HuH-7 (cell line): ENCODE measurements at regions not wholly inside any gene's neighbourhood (a gene's known extent, or its start where the extent isn't known, plus 50 kb on each side); places are given as distances from the start of the nearest gene placed in this dataset.

Experiments
- DNase-seq: peaks from one replicate; pipeline ENCODE4 v3.0.0; 2011; ENCODE audit warnings: low spot score

DNA sequence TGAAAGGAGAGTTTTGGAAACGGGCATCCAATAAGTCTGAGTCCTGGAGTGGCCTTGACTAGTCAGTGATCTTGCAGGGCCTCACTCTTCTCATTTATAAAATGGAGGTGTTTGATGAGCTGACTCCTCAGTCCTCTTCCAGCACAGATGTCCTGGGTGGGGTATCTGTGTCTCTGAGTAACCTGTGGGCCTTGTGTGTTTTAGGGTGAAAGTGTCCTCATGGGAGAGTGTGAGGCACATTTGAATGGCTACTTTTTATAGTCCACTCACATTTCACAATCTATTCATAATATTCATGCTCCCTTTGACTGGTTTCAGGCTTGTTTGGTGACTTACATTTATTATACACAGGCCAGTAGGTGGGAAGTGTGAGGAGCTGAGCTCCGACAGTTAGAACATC, 106.4 kb upstream of the CELF4 start:
- no peak for DNase-seq

DNA sequence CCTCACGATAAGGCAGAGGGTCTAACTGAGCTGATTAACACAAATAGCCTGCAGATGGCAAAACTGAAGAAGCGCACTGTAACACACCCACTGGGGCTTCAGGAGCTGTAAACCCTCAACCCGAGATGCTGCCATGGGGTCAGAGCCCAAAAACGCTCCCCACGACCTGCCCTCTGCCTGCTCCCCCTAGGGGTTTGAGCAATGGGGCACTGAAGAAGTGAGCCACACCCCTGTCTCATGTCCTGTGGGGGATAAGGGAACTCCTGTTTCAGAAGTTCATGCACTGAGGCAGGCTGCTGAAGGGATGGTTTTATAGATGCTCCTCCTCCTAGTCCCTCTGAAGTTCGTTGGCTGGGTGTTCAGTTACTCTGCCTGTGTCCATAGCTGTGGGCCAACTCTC, 105.9 kb upstream of the CELF4 start:
- no peak for DNase-seq

DNA sequence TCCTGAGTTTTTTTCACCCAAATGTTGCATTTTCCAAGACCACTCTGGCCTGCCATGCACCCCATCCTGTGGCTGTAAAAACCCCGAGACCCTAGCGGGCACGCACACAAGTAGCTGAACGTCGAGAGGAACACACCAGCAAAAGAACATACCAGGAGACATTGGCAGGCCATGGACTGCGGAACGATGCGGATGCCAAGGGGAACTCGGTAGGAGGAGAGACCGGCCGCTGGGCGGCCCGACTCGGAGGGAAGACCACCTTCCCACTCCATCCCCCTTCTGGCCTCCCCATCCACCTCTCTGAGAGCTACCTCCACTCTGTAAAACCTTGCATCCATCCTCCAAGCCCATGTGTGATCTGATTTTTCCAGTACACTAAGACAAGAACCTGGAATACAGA, 105.5 kb upstream of the CELF4 start:
- DNase-seq, result no peak

DNA sequence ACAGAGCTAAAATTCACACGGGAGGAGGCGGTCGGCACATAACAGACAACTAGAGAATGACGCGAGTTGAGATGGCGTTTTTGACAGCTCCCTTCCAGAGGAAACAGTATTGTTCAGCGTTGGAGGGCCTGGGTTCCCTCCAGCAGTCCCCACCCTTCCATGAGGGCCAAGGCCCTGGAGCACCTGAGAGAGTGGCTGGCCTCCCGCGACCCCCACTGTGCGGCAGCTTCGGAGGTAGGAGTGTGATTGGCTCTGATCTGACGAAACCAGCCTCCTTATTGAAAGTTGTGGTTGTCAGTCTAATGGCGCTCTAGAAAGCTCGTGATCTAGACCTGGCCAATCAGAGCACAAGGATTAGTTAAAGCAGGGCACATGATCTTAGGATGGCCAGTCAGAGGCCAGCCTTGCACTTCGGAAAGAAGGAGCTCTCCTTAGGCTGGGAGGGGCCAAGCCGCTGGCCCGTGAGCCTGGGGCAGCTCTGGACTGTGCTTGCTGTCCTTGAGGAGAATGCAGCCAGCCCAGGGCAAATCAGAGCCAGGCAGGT, 104.5 kb upstream of the CELF4 start:
- DNase-seq, result no peak

DNA sequence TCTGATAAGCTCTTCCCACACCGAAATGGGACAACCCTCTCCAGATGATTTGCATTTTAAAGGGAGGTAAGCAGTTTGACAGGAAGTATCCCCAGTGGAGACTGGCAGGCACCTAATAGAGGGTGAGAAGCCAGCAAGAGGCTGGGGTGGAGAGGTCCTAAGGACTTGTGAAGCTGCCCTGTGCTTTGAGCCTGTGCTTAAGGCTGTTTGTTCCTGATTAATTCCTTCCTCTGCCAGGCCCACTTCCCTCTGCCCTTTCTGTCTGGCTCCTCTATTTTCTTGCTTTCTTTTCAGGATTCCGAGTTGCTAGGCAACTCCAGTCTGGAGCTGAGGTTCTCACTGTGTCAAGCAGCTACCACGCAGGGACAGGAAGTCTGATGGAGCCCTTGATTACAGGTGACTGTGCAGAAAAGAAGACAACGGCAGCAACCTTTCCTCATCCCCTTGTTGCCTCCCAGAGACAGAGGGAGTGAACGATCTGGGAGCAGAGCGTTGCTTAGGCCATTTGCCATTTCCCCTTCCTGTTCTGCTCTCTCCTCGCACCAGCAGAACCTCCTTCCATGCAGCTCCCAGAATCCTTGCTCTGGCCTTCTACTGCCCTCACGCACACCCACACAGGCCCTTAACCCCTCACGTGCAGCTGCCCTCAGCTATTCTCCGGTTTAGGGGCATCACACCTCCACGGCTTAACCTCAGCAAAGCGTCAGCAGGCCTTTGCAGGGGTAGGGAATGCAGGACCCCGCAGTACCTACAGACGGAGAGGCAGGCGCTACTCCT, 103.6 kb upstream of the CELF4 start:
- no peak for DNase-seq

DNA sequence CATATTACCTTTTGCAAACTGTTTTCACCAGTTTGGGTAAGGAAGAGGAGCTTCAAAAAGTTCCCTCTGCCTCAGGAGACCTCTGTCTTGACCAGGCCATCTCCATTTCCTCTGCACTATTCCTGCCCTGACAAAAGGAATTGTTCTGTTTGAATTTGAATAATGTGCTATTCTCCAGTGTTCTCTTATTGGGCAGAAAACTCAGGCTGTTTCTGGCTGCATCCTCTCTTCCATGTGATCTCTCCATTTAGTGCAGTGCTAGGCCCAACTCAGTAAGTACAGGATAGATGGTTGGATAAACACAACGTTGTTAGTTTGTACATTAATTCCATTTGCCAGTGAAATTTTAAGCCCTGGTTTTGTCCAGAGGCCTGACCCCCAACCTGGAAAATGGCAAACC, 102.2 kb upstream of the CELF4 start:
- DNase-seq, result no peak

DNA sequence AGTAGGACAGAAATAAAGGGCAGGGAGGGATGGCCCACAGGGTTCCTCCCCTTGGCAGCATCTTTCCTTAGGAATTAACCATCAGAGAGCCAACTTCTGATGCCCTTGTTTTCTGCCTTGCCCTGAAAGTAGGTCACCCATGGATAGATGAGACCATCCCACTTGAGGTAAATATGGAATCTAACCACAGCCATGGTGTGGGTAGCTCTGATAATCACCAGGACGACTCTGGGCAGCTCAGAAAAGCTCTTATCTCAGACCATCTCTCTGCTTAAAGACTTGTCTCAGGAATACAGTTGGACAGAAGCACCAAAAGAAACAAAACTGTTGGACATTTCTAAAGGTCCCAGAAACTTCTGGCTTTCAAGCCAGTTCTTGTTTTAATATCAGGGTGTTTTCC, 101.4 kb upstream of the CELF4 start:
- DNase-seq, result no peak

DNA sequence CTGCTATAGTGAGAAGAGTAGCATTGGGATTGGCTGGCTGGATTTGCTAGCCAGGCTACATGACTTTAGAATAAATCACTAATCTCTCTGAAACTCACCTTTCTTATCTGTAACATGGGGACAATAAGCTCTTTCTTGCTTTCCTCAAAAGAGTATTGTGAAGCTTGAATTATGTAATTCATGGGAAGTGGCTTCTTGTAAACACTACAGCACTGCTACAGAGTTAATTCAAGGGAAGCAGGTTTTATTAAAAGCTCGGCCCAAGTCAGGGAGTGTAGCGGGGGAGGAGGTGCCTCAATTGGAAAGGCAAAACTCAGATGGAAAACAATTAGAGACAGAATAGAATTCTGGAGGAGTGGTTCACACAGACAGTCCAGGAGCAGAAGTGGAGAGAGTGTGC, 100.9 kb upstream of the CELF4 start:
- no peak for DNase-seq

DNA sequence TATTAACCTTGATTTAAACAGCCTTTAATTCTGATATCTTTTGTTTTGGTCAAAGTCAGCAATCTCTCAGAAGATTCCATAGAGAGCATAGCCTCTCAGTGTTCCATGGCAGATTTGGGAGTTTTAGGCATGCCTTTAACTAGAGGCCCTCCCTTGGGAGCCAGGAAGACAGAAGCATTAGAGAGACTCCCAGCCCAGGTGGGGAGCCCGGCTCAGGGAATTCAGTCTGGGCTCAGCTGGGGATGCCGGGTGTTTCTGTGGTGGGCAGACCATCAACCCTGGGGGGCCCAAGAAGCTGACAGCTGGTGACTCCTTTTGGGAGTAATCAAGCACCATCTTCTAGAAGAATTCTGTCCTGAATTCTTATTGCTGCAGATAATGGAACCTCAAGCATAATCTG, 99.7 kb upstream of the CELF4 start:
- no peak for DNase-seq

DNA sequence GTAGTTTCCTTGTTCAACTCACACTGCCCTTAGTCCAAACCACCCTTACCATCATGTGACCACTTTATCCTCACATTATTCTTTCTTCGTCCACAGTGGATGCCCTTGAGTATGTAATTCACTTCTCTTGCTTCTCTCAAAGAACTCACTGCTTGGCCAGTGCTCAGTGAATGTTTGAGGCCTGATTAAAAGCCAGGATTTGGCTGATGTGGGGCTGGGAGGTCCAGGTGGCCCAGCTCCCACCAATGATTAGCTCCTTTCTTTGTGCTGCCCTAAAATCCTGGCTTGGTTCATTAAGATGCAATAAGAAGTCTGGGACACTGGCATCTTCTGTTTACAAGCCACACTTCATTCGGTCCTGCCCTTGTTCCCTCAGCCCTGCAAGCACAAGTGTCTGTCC, 97.8 kb upstream of the CELF4 start:
- DNase-seq, result no peak

DNA sequence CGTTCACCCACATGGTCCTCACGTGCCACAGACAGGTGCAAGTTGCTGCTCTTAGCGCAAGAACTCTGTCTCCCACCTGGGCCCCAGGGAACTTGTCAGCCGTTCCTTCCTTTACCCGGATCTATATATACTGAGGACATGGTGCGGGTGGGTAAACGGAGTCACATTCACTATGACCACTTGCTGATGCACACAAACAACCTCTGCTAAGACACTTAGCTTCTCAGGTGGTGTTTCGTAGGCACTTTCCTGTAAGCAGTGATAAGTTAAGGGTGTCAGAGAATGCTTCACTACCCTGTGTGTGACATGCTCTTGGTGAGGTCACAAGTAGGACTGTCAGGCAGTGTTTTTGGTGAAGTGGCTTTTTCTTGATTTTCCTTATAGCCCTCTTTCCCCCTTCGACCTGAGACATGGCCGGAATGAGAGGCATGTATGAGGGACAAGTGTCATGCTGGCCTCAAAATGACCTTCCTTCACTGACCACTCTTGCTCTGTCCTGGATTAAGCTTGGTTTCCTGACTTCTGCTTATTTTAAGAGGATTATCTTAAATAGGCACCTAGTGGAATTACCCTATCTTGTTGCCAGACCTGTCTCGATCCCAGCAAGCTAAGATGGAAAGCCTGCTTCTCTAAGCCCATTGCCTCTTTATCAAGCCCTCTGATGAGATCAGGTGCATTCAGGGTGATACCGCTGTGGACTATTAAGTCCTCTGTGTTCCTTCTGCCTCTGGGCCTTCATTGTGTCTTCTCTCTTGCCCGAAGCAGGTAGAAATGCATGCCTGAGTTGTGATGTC, 97.1 kb upstream of the CELF4 start:
- no peak for DNase-seq

DNA sequence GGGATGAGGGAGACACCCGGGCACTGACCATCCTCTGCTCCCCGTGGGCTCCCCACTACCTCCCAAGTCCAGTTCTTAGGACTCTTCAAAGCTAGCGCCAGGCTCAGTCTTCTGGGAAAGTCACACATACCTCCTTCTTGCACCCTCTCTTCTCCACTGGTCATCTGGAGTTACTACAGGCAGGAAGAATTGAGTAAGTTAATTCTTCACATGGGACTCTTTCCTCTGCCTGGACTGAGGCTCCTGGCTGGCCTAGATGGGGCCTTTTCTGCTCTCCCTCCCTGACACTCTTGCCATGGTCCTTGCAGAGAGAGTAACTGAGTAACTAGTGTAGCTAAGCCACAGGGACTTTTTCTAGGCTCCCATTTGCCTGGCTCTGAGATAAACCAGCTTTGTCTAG, 96.5 kb upstream of the CELF4 start:
- DNase-seq, result no peak

DNA sequence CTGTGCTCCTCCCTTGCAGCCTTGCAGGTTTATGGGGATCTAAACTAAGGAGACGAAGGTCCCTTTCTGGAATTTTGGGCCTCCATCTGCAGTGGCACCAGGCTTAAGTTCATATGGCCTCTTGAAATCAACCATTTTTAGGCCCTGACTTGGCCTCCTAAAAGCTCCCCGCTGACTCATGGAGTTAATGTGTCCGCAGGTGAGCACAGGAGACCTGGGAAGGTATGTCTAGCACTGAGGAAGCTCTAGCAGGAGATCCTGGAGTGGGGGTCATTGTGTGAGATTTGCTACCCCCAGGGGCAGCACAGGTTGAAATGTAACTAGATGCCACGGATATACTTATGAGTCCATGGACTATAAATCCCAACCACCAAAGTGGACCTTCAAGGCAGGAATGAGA, 95.9 kb upstream of the CELF4 start:
- DNase-seq, result no peak

DNA sequence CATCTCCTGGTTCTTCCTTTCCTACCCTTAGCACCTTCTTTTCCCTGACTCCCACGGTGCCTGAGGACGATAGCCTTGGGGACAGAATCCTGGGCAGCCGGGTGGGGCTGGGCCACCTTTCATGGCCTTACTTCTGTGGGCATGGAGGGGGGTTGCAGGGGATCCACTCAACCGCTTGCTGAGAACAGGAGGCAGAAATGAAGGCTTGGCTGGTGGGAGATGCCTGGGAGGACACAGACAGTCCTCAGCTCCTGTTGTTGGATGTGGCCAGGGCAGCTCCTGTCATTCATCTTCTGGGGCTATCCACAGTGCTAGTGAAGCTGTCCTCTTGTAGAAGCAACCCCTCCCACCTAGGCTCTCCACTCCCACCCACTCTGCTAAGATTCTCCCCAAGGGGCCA, 95.5 kb upstream of the CELF4 start:
- DNase-seq, result no peak

DNA sequence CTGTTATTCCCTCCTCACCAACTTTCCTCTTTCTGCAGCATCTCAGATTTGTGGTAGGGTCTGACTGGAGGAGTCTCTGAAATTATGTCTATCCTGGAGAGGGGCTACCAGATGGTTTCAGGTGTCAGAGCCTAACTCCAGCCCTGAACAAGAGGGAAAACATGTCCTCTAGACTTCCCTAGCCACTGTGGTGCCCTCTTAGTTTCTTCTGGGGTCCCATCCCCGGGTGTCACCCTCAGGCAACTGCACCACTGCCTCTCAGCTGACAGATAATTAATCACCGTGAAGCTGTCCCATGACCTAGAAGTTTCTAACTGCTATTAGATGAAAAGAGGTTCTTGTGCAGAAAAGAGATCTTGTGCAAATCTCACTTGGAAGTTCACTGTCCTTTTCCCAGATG, 95.1 kb upstream of the CELF4 start:
- no peak for DNase-seq

DNA sequence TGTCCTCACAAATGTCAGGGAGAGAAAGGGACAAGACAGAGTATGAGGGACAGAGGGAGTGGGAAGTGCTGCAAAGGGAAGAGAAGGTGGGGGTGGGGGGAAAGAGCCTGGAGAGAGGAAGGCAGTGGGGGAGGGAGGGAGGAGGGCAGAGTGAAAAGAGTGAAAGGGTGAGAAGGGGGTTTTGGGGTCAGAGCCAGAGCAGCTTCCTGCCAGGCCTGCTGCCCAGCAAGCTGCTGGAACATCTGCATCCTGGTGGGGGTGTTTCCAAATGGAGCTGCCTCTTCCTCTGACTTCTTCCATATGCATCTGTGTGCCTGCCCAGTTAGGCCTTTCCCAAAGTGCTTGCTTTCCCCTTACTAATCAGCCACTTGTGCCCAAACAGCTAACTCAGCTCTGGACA, 94.3 kb upstream of the CELF4 start:
- DNase-seq, result no peak

DNA sequence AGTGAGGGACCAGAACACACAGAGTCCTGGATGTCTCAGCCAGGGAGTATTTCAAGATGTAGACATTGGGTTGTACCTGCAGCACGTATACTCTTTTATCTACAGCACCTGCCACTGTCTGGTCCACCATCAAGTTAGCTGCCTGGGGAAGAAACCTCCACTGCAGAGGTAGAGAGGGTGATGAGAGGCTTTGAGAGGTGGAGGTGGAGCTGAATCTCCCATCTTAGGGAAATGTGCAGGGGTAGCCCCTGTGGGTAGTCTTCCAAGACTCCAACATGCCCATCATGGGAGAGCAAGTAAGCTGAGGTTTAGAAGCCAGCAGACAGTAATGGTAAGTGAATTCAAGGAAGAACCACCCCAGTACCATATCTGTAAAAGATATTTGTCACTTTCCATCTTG, 93.3 kb upstream of the CELF4 start:
- no peak for DNase-seq

DNA sequence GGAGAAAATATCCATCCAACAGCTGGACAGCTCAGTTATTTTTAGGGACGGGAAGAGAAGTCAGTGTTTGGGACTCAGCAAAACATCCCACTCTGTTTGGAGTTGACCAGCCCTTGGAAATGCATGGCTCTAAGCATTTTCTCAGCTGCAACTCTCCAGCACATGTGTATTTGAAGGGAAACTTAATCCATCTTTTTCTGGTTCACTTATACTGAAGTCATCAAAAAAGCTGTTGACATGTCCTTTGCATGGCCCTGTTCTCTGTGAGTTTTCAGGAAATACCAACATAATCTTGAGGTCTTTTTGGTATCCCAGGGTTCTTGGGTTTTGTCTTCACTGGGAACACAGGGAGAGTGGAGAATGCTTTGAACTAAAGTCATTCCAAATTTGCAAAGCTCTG, 91.9 kb upstream of the CELF4 start:
- no peak for DNase-seq

DNA sequence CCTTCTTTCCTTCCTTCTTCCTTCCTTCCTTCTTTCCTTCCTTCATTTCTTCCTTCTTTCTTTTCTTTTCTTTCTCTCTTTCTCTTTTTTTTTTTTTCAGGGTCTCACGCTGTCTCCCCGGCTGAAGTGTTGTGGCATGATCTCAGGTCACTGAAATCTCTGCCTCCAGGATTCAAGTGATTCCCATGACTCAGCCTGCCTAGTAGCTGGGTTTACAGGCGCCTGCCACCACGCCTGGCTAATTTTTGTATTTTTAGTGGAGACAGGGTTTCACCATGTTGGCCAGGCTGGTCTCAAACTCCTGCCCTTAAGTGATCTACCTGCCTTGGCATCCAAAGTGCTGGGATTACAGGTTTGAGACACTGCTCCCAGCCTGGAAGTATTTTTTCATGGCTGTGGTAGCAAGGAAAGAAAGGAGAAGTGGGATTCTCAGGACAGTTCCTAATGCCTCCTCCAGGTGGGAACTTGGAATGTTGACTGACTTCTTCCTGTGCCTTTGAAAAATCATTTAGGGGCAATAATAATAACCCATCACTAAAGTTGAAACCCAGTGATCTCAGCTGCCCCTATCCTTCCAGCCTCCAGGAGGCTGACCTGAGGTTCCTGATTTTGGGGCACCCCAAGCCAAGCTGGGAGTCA, 89.3 kb upstream of the CELF4 start:
- no peak for DNase-seq

DNA sequence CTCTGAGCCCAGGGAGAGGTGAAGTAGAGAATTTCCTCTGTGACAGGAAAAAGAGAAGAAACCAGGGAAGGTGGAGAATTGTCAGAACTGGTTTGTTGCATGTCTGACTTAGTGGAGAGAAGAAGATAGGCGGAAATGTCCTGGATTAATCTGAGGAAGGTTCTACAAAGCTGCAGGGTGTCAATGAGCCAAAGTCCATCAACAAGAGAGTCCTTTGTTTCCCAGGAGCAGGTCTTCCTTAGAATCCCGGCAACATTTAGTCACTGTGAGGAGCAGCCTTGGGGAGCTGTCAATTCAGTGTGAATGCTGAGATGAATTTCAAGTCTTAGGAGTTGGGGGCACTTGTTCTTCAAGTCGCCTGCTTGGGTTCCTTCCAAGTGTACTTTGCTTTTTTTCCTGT, 88.4 kb upstream of the CELF4 start:
- no peak for DNase-seq

DNA sequence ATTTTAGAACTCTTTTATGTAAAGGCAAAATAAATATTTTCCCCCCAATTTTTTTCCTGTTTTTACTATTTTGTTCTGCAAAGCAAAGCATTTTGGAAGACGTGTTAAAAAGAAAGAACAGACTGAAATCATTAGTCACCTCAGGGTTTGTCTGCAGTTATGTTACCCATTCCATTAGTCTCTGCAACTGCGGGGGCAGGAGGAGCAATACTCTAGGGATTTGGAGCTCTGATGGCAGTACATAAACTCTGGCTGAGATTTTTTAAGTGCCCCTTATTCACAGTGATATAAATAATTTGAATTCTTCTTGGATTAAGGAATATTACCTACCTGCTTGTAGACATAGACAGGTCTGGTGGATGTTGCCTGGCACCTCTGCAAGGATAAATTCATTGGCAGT, 88.0 kb upstream of the CELF4 start:
- no peak for DNase-seq

DNA sequence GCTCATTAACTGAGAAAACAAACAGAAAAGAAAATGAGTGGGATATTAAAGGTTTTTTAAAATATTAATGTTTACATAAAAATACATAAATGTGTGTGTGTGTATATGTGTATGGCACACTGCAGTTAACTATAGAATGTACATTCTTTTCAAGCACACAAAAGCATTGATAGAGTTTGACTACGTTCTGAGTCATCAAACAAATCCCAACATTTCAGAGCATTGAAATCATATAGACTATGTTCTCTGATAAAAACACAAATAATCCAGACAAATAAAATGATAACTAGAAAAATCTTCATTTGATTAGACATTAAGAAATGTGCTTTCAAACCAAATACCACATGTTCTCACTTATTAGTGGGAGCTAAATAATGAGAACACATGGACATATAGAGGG, 84.3 kb upstream of the CELF4 start:
- DNase-seq, result no peak

DNA sequence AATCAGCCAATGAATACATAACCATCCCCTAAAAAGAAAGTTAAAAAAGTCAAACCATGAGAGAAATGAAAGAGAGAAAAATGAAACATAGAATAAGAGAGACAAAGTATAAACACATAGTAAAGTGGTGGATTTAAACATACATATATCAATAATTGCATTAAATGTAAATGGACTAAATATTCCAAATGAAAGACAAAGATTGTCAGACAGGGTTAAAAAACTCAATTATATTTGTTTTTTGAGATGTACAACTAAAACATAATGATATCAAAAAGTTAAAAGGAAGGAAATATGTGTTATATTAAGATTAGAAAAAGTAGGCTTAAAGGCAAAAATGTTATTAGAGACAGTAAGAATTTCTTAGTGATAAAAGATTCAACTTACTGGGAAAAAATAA, 83.8 kb upstream of the CELF4 start:
- no peak for DNase-seq
